Panc1 (cell line): ENCODE measurements at regions not wholly inside any gene's neighbourhood (a gene's known extent, or its start where the extent isn't known, plus 50 kb on each side); places are given as distances from the start of the nearest gene placed in this dataset.

Experiments used
- ATAC-seq: fragments of 200-7000 bp; cut with Tn5 transposase; 2 replicates; pipeline ENCODE4 v1.9.1; 2020; ENCODE audit warnings: mild to moderate bottlenecking, moderate library complexity
- BruUV-seq: library from RNA; stranded (reverse); fragments of 400-500 nt; replicated peaks from 2 replicates; lab custom pipeline; 2021; lab: Mats Ljungman, UMichigan
- CTCF ChIA-PET: fragments of 300-600 bp; sonication (Branson Sonifier 250); formaldehyde crosslinking; loops from one replicate; lab custom pipeline; 2022; ENCODE audit warnings: antibody characterized with exemption; lab: Charles Lee
- POLR2A ChIA-PET: fragments of 300-600 bp; sonication (Branson Sonifier 250); formaldehyde crosslinking; loops from one replicate; lab custom pipeline; 2022; ENCODE audit warnings: antibody characterized with exemption; lab: Charles Lee
- DNase-seq: peaks from one replicate; pipeline ENCODE4 v3.0.0-alpha.2; 2010; ENCODE audit warnings: low read depth, low spot score
- H3K27ac ChIP-seq: 2 replicates; pipeline ENCODE4 v1.5.1; 2011; ENCODE audit warnings: mild to moderate bottlenecking, low read length, inconsistent platforms
- H3K27me3 ChIP-seq: fragments of 200-500 bp; sonication (Bioruptor generic); 2 replicates; pipeline ENCODE4 v1.6.0; 2014; ENCODE audit warnings: low read length, inconsistent platforms; ENCODE audit not compliant: control insufficient read depth, insufficient read depth
- H3K36me3 ChIP-seq: fragments of 200-500 bp; sonication (Bioruptor generic); 2 replicates; pipeline ENCODE4 v1.5.1; 2014; ENCODE audit warnings: inconsistent platforms, mild to moderate bottlenecking, low read length, moderate library complexity; ENCODE audit not compliant: control insufficient read depth, insufficient read depth
- H3K4me1 ChIP-seq: 2 replicates; pipeline ENCODE4 v1.5.1; 2011; ENCODE audit warnings: inconsistent platforms, mild to moderate bottlenecking, low read length, moderate library complexity; ENCODE audit not compliant: control insufficient read depth, insufficient read depth
- H3K4me3 ChIP-seq, 2 experiments: 2 replicates each; pipeline ENCODE4 v1.5.1; 2011 to 2012; ENCODE audit warnings: low read depth in 2 of 2, low read length in 2 of 2, mild to moderate bottlenecking in 2 of 2, inconsistent platforms in 1 of 2, moderate library complexity in 1 of 2
- H3K9me3 ChIP-seq: fragments of 200-500 bp; sonication (Bioruptor generic); 2 replicates; pipeline ENCODE4 v1.5.1; 2014; ENCODE audit warnings: low read depth, mild to moderate bottlenecking, inconsistent platforms, low read length, moderate library complexity; ENCODE audit not compliant: control insufficient read depth, insufficient read depth
- CTCF ChIP-seq: fragments of 450-650 bp; IDR thresholded peaks from 2 replicates; pipeline ENCODE4 v1.5.1; 2017; ENCODE audit warnings: mild to moderate bottlenecking
- POLR2AphosphoS5 ChIP-seq: IDR thresholded peaks from 2 replicates; pipeline ENCODE4 v1.6.1; 2012; ENCODE audit warnings: mild to moderate bottlenecking, low read depth, low read length, moderate library complexity
- SIN3A ChIP-seq: IDR thresholded peaks from 2 replicates; pipeline ENCODE4 v1.6.1; 2012; ENCODE audit warnings: low read depth, mild to moderate bottlenecking, low read length, moderate library complexity, borderline replicate concordance; ENCODE audit not compliant: insufficient read depth
- TCF7L2 ChIP-seq: IDR thresholded peaks from 2 replicates; pipeline ENCODE4 v1.6.1; 2011; ENCODE audit warnings: mild to moderate bottlenecking, low read depth, low read length, inconsistent platforms
- in situ Hi-C: cut with HindIII; loops from 2 replicates; pipeline ENCODE4 v1.10.0; 2016; ENCODE audit warnings: low sequenced_read_pairs, low pct_unique_long_range_greater_than_20kb
- intact Hi-C: fragments of 100-400 bp; cut with micrococcal nuclease; formaldehyde crosslinking; loops from one replicate; pipeline ENCODE4 v1.10.0; 2022; ENCODE audit not compliant: unreplicated experiment
- TF ChIP-seq, protein P1 (sequence below), 2 experiments: IDR thresholded peaks; 2 replicates each; pipeline ENCODE4 v1.6.1; 2011 to 2012; ENCODE audit warnings: low read depth in 2 of 2, control low read depth in 1 of 2, low read length in 1 of 2, mild to moderate bottlenecking in 1 of 2, moderate library complexity in 1 of 2; ENCODE audit not compliant: insufficient read depth in 1 of 2

- TF ChIP-seq POLR2AphosphoS5, result no peak
- no peak for TF ChIP-seq CTCF
- TF ChIP-seq TCF7L2, result no peak
- TF ChIP-seq, protein P1, sequence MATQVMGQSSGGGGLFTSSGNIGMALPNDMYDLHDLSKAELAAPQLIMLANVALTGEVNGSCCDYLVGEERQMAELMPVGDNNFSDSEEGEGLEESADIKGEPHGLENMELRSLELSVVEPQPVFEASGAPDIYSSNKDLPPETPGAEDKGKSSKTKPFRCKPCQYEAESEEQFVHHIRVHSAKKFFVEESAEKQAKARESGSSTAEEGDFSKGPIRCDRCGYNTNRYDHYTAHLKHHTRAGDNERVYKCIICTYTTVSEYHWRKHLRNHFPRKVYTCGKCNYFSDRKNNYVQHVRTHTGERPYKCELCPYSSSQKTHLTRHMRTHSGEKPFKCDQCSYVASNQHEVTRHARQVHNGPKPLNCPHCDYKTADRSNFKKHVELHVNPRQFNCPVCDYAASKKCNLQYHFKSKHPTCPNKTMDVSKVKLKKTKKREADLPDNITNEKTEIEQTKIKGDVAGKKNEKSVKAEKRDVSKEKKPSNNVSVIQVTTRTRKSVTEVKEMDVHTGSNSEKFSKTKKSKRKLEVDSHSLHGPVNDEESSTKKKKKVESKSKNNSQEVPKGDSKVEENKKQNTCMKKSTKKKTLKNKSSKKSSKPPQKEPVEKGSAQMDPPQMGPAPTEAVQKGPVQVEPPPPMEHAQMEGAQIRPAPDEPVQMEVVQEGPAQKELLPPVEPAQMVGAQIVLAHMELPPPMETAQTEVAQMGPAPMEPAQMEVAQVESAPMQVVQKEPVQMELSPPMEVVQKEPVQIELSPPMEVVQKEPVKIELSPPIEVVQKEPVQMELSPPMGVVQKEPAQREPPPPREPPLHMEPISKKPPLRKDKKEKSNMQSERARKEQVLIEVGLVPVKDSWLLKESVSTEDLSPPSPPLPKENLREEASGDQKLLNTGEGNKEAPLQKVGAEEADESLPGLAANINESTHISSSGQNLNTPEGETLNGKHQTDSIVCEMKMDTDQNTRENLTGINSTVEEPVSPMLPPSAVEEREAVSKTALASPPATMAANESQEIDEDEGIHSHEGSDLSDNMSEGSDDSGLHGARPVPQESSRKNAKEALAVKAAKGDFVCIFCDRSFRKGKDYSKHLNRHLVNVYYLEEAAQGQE (IDR thresholded peaks at IDR 0.05; ENCODE audit: insufficient read depth in 1 of 2, low read depth in 2 of 2, low read length in 1 of 2), result no peak
- no peak for TF ChIP-seq SIN3A
- DNase-seq, result no peak
- ChIA-PET CTCF (no interaction called here), POLR2A (no interaction called here)
- no peaks in the 10 kb centered on the region for H3K27me3 ChIP-seq
- intact Hi-C loops, result no loop called here
- H3K4me1 ChIP-seq, result no peaks in the 10 kb centered on the region
- no peaks in the 10 kb centered on the region for H3K36me3 ChIP-seq
- H3K27ac ChIP-seq, result no peak overlapping the region
- ATAC-seq, result no peak
- H3K4me3 ChIP-seq, result no peak overlapping the region
- no peaks in the 10 kb centered on the region for H3K9me3 ChIP-seq
- BruUV-seq, result no TSS peak
- in situ Hi-C loops, result no loop called here
Measured at GRCh38 chr4:59598330-59598618, 1601.9 kb upstream of the ADGRL3 start.

DNA sequence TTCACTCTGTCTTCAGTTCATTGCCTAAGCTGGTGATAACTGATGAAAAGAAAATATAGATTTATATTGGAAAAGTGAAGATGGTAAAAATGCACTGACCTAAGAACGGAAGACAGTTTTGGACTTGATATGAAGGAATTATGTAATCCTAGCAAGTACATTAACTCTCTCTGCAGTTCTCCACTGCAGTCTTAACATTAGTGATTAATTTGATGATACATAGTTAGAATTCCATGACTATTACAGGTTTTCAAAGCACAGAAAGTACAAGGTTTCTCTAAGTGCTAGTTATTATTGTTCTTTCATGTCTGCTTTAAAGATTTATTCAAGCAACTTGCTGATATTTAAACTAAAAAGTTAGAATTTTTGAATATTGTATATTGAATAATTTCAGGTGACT is 1591.7 kb upstream of the ADGRL3 start:
- DNase-seq (no peak), ATAC-seq (no peak)
- Histone ChIP-seq H3K27me3 (no peaks in the 10 kb centered on the region), H3K9me3 (no peaks in the 10 kb centered on the region), H3K4me3 (no peak overlapping the region), H3K4me1 (no peaks in the 10 kb centered on the region), H3K36me3 (no peaks in the 10 kb centered on the region), H3K27ac (no peak overlapping the region)
- ChIA-PET CTCF (no interaction called here), POLR2A (no interaction called here)
- no TSS peak for BruUV-seq
- intact Hi-C loops (no loop called here), in situ Hi-C loops (no loop called here)
- no peak for TF ChIP-seq TCF7L2
- TF ChIP-seq CTCF, result no peak
- TF ChIP-seq, protein P1 (IDR thresholded peaks at IDR 0.05; ENCODE audit: insufficient read depth in 1 of 2, low read depth in 2 of 2, low read length in 1 of 2), result no peak
- no peak for TF ChIP-seq POLR2AphosphoS5
- TF ChIP-seq SIN3A, result no peak
